ENCODE measurements at regions not wholly inside any gene's neighbourhood (a gene's known extent, or its start where the extent isn't known, plus 50 kb on each side); places are given as distances from the start of the nearest gene placed in this dataset.

- WGBS = 58% methylated on average over 1 of the region's 1 CpG
- no peak overlapping the region for H3K4me3 ChIP-seq
- intact Hi-C loops (cut with DNase I) = no loop called here
These were observed 470.7 kb upstream of the TRPC7 start for GRCh38 chr5:136836093-136836492.

GRCh38 chr5:136820848-136821247 lies 455.5 kb upstream of the TRPC7 start:
- no peak overlapping the region for H3K27ac ChIP-seq (replicated peaks in 1 of 4)
- H3K9me3 ChIP-seq = no peaks in the 10 kb centered on the region
- H3K36me3 ChIP-seq = no peaks in the 10 kb centered on the region
- 93% methylated on average over 1 of the region's 1 CpG for WGBS
- H3K4me3 ChIP-seq = no peak overlapping the region
- H3K27me3 ChIP-seq = no peaks in the 10 kb centered on the region
- intact Hi-C loops (cut with DNase I) = no loop called here
- no peaks in the 10 kb centered on the region for H3K4me1 ChIP-seq
- no peak for DNase-seq (ENCODE audit: extremely low spot score)
- TF ChIP-seq EP300 (IDR thresholded peaks at IDR 0.05) = no peak
- no peak for TF ChIP-seq POLR2AphosphoS5 (IDR thresholded peaks at IDR 0.05)
- TF ChIP-seq CTCF (IDR thresholded peaks at IDR 0.05) = no peak
- no peak for TF ChIP-seq POLR2A (IDR thresholded peaks at IDR 0.05; ENCODE audit: low read depth)

More at GRCh38 chr5:136836093-136836492, 470.7 kb upstream of the TRPC7 start:
- no peaks in the 10 kb centered on the region for H3K36me3 ChIP-seq
- peaks cover 0 to 4% (median 0%) of the 10 kb centered on the region in 4 donors for H3K27me3 ChIP-seq
- TF ChIP-seq POLR2AphosphoS5 (IDR thresholded peaks at IDR 0.05) (no peak), EP300 (IDR thresholded peaks at IDR 0.05) (no peak), CTCF (IDR thresholded peaks at IDR 0.05) (no peak), POLR2A (IDR thresholded peaks at IDR 0.05; ENCODE audit: low read depth) (no peak)
- no peaks in the 10 kb centered on the region for H3K9me3 ChIP-seq
- DNase-seq (ENCODE audit: extremely low spot score) = no peak
- H3K27ac ChIP-seq (replicated peaks in 1 of 4) = no peak overlapping the region
- H3K4me1 ChIP-seq = no peaks in the 10 kb centered on the region

GRCh38 chr5:136819526-136820302 lies 454.4 kb upstream of the TRPC7 start:
- no peak for DNase-seq (ENCODE audit: extremely low spot score)
- intact Hi-C loops (cut with DNase I) = no loop called here
- no peaks in the 10 kb centered on the region for H3K36me3 ChIP-seq
- H3K4me1 ChIP-seq = no peaks in the 10 kb centered on the region
- no peaks in the 10 kb centered on the region for H3K27me3 ChIP-seq
- no peak overlapping the region for H3K27ac ChIP-seq (replicated peaks in 1 of 4)
- no peaks in the 10 kb centered on the region for H3K9me3 ChIP-seq
- TF ChIP-seq EP300 (IDR thresholded peaks at IDR 0.05) (no peak), POLR2AphosphoS5 (IDR thresholded peaks at IDR 0.05) (no peak), POLR2A (IDR thresholded peaks at IDR 0.05; ENCODE audit: low read depth) (no peak), CTCF (IDR thresholded peaks at IDR 0.05) (no peak)
- WGBS = 100% methylated on average over 1 of the region's 1 CpG
- no peak overlapping the region for H3K4me3 ChIP-seq

GRCh38 chr5:136816327-136816726 lies 451.0 kb upstream of the TRPC7 start:
- WGBS = 90% methylated on average over 2 of the region's 2 CpGs
- H3K9me3 ChIP-seq = no peaks in the 10 kb centered on the region
- DNase-seq (ENCODE audit: extremely low spot score) = no peak
- intact Hi-C loops (cut with DNase I) = no loop called here
- TF ChIP-seq POLR2A (IDR thresholded peaks at IDR 0.05; ENCODE audit: low read depth) (no peak), EP300 (IDR thresholded peaks at IDR 0.05) (no peak), POLR2AphosphoS5 (IDR thresholded peaks at IDR 0.05) (no peak), CTCF (IDR thresholded peaks at IDR 0.05) (no peak)
- no peak overlapping the region for H3K4me3 ChIP-seq
- no peak overlapping the region for H3K27ac ChIP-seq (replicated peaks in 1 of 4)
- peaks cover 0 to 4% (median 1%) of the 10 kb centered on the region in 4 donors for H3K4me1 ChIP-seq
- H3K36me3 ChIP-seq = no peaks in the 10 kb centered on the region
- no peaks in the 10 kb centered on the region for H3K27me3 ChIP-seq
